ENCODE measurements at regions not wholly inside any gene's neighbourhood (a gene's known extent, or its start where the extent isn't known, plus 50 kb on each side); places are given as distances from the start of the nearest gene placed in this dataset.

DNA sequence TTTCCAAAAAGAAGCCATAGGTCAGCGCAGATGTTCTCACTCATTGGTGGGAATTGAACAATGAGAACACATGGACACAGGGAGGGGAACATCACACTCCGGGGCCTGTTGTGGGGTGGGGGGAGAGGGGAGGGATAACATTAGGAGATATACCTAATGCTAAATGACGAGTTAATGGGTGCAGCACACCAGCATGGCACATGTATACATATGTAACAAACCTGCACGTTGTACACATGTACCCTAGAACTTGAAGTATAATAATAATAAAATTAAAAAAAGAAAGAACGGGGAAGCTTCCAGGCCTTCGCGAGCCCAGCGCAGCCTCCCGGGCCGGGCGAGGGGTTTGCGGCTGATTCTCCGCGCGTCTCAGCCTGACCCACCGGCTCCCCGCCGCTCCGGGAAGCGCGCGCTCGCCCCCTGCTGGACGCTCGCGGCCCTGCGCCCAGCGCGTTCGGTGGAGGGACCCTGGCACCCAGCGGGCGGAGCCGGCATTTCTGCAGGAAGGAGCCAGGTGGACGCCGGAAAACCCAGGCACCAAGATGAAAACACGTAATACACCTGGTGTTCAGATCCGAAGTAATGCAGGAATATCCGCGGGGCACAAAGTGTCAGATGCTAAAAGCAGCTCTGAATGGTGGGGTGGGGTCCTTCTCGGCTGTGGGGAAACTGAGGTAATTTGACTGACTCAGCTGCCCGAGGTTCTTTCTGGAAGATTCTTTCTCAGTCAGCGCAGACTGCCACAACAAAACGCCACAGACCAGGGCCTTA, 67.1 kb upstream of the PPP1R26 start:
- DNase-seq, result peak; percentile 37 to 70

DNA sequence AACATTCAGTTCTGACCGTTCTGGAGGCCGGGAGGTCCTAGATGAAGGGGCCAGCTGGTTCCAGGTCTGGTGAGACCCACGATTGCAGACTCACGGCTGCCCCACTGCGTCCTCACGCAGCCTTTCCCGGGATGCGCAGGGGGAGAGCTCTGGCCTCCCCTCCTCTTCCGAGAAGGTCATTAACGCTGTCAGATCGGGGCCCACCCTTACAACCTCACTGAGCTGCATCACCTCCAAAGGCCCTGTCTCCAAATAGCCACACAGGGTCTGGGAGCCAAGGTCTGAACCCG, 66.6 kb upstream of the PPP1R26 start:
- DNase-seq, result no peak

DNA sequence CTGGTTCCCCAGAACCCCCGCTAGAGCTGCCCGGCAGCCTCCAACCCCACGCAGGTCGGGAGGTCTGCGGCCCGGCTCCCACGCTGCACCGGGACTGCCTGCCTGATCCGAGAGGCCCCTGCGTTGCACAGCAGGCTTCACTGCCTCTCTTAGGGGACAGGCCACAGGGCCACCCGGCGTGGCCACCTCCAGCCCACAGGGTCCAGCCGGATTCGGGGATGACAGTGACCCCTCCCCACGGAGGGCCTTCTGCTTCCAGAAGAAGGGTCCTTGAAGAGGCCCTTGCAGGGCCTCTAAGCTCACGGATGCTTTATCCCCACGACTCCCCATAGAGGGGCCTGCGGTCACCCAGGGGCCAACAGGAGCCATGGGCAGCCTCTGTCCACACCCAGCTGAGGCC, 66.1 kb upstream of the PPP1R26 start:
- DNase-seq, result no peak

DNA sequence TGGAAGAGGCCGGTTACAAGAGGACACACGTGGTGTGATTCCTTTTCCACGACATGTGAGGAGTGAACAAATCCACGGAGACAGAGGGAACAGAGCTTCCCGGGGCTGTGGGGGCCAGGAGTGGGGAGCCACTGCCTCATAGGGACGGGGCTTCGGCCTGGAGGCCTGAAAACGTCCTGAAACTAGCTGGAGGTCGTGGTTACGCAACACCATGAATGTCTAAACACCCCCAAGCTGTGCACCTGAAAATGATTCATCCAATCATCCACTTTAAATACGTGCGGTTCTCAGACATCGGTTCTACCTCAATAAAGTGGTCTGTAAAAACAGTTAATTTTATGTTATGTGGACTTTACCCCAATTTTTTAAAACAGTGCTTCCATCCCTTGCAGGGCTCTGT, 65.3 kb upstream of the PPP1R26 start:
- no peak for DNase-seq

DNA sequence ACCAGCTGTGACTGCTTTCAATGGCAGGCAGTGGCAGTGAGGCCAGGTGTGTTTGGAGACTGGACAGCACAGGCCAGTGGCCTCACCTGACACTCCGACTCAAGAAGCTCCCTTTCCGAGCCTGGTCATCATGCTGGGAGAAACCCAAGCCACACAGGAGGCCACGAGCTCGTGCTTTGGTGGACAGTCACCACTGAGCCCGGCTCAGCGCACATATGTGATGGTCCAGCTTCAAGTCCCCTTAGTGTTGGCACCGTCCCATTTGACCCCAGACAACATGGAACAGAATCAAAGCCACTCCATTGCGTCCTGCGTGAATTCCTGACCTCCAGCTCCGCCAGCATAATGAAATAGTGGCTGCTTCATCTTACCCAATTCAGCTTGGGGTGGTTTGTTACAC, 64.0 kb upstream of the PPP1R26 start:
- no peak for DNase-seq

DNA sequence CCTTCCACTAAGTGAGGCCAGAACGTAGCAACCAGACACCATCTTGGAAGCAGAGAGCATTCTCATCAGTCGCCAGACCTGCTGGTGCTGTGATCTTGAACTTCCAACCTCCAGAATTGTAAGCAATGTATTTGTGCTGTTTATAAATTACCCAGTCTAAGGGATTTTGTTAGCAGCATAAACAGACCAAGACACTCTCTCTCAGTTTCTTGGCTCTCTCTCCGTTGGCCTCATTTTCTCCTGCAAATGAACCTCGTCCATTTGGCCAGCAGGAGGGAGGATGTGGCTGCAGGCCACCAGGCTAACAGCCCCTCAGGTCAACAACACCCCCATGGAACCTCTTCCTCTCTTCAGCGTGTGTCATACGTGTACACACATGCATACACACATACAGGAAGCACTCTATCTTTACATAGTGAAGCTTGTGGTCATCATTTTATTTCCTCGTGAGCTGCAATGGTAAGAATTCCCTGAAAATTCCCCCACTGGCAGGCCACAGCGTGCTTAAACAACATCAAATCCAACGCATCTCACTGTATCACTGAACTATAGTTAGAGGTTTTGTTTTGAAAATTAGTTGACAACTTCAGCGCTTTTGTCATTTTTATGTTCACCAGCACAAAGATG, 62.8 kb upstream of the PPP1R26 start:
- DNase-seq, result no peak

DNA sequence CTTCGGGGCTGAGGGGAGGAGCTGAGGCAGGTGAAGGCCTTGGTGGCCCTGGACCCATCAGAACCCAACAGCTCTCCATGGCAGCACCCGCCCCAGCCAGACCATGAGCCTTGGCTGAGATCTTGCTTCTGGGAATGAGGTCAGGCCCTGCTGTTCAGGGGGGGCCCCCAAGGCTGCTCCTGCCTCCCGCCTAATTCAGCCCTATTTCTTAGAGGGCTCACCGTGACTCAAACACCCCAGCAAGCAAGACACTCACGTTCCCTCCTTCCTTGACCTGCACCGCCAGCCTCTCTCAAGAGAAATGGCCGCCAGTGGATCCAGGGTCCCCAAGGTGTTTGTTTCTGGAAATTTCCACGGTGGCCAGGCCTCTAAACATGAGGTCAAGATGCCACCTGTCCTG, 61.4 kb upstream of the PPP1R26 start:
- no peak for DNase-seq

DNA sequence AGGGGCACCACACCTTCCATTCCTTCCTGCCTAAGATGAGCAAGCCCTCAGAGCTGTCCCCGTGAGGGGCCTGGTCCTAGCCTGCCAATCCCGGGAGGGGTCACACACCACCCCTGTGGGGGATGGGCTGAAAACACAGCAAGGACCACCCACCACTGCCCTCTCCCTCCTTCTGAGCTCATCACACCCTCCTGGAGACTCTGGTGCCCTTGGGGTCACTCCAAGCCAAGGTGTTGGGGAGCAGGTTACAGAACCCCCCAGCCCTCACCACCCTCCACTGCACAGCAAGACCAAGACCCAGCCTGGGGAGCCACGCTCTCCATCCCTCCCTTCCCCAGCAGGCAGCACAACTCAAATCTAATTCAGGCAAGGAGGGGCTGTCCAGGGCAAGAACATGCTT, 60.5 kb upstream of the PPP1R26 start:
- DNase-seq, result no peak

DNA sequence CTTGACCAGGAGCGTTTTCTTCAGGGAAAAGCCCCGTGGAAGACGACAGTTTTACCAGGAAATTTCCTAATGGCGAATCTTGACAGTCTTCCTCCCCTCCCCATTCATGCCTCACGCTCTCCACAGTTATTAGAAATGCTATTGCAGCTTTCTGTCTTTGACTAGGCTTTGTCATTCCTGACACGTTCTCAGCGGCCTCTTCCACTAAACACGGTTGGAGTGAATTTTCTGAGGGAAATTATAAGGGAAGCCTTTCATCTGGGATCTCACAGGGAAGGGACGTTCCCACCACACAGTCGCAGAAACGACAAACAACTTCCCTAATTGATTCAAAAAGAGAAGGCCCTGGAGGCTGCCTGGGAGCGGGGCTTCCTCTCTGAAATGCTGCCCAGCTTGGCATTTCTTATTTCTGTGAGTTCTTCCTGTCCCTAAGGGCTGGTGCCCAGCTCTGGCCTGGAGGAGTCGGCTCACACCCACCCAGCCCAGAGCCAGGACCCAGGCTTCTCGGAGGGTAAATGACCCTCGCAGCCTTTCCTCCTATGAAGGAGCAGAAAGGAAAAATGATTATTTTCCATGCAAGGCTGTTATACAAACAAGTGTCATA, 57.1 kb upstream of the PPP1R26 start:
- DNase-seq, result no peak

DNA sequence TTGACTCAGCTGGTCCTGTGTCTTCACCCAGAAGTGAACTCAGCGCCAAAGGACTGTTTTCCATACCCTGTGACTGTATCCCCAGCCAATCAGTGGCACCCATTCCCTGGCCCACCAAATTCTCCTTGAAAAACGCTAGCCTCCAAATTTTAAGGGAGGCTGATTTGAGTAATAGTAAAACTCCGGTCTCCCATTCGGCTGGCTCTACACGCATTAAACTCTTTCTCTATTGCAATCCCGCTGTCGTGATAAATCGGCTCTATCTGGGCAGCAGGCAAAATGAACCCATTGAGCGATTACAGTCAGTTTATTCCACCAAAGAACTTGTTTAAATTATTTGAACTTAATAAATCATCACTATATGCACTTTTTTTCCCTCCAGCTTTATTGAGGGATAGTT, 55.9 kb upstream of the PPP1R26 start:
- DNase-seq, result no peak
